Loucy (cell line): ENCODE measurements at regions not wholly inside any gene's neighbourhood (a gene's known extent, or its start where the extent isn't known, plus 50 kb on each side); places are given as distances from the start of the nearest gene placed in this dataset.

Experiments
- EZH2phosphoT487 ChIP-seq: fragments of 200-600 bp; IDR thresholded peaks from 2 replicates; pipeline ENCODE4 v1.6.1; 2018; ENCODE audit warnings: antibody characterized with exemption, mild to moderate bottlenecking, moderate library complexity, borderline replicate concordance
- TF ChIP-seq, protein P1 (sequence below): fragments of 200-600 bp; sonication (generic); conservative IDR thresholded peaks from 2 replicates; pipeline ENCODE4 v1.5.1; 2014; ENCODE audit warnings: mild to moderate bottlenecking, antibody characterized with exemption, low read length

GRCh38 chr13:106403280-106403679 lies 132.2 kb downstream of the EFNB2 start:
- TF ChIP-seq, protein P1, sequence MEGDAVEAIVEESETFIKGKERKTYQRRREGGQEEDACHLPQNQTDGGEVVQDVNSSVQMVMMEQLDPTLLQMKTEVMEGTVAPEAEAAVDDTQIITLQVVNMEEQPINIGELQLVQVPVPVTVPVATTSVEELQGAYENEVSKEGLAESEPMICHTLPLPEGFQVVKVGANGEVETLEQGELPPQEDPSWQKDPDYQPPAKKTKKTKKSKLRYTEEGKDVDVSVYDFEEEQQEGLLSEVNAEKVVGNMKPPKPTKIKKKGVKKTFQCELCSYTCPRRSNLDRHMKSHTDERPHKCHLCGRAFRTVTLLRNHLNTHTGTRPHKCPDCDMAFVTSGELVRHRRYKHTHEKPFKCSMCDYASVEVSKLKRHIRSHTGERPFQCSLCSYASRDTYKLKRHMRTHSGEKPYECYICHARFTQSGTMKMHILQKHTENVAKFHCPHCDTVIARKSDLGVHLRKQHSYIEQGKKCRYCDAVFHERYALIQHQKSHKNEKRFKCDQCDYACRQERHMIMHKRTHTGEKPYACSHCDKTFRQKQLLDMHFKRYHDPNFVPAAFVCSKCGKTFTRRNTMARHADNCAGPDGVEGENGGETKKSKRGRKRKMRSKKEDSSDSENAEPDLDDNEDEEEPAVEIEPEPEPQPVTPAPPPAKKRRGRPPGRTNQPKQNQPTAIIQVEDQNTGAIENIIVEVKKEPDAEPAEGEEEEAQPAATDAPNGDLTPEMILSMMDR: no peak
- TF ChIP-seq EZH2phosphoT487: no peak
